Sigmoid colon (tissue), 4 donors: ENCODE measurements at regions not wholly inside any gene's neighbourhood (a gene's known extent, or its start where the extent isn't known, plus 50 kb on each side); places are given as distances from the start of the nearest gene placed in this dataset.

ENCODE experiments used
- EP300 ChIP-seq, 4 donors: sonication (generic); formaldehyde crosslinking; IDR thresholded peaks; one replicate each; pipeline ENCODE4 v1.6.1; 2017; ENCODE audit warnings: antibody characterized with exemption in 4 of 4
- POLR2A ChIP-seq, 2 donors: fragments of 450-650 bp; IDR thresholded peaks; one replicate each; pipeline ENCODE4 v1.6.1; 2016; ENCODE audit warnings: antibody characterized with exemption in 2 of 2, mild to moderate bottlenecking in 2 of 2, moderate library complexity in 2 of 2
- POLR2AphosphoS5 ChIP-seq, 4 donors: sonication (generic); formaldehyde crosslinking; IDR thresholded peaks; one replicate each; pipeline ENCODE4 v1.6.1; 2017; ENCODE audit warnings: antibody characterized with exemption in 4 of 4
- TF ChIP-seq, protein P1 (sequence below), 4 experiments: fragments of 450-650 bp in 3 of 4; fragments of 200-600 bp in 1 of 4; IDR thresholded peaks; one replicate each; pipeline ENCODE4 v1.5.1; 2016 to 2019; ENCODE audit warnings: antibody characterized with exemption in 4 of 4, mild to moderate bottlenecking in 3 of 4, moderate library complexity in 2 of 4

DNA sequence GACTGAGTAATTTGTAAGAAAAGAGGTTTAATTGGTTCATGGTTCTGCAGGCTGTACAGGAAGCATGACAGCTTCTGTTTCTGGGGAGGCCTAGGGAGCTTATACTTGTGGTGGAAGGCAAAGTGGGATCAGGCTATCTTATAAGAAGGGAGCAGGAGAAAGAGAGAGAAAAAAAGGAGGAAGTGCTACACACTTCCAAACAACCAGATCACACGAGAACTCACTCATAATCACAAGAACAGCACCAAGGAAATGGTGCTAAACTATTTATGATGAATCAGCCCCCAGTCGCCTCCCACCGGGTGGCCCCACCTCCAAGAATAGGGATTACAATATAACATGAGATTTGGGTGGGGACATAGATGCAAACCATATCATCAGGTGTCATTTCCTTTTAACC lies 89.1 kb upstream of the KCNMA1 start:
- TF ChIP-seq POLR2AphosphoS5 (IDR thresholded peaks at IDR 0.05) (no peak), POLR2A (IDR thresholded peaks at IDR 0.05) (no peak), EP300 (IDR thresholded peaks at IDR 0.05) (no peak)
- TF ChIP-seq, protein P1, sequence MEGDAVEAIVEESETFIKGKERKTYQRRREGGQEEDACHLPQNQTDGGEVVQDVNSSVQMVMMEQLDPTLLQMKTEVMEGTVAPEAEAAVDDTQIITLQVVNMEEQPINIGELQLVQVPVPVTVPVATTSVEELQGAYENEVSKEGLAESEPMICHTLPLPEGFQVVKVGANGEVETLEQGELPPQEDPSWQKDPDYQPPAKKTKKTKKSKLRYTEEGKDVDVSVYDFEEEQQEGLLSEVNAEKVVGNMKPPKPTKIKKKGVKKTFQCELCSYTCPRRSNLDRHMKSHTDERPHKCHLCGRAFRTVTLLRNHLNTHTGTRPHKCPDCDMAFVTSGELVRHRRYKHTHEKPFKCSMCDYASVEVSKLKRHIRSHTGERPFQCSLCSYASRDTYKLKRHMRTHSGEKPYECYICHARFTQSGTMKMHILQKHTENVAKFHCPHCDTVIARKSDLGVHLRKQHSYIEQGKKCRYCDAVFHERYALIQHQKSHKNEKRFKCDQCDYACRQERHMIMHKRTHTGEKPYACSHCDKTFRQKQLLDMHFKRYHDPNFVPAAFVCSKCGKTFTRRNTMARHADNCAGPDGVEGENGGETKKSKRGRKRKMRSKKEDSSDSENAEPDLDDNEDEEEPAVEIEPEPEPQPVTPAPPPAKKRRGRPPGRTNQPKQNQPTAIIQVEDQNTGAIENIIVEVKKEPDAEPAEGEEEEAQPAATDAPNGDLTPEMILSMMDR (IDR thresholded peaks at IDR 0.05) = no peak
